Suprapubic skin (tissue), 3 donors: ENCODE measurements at regions not wholly inside any gene's neighbourhood (a gene's known extent, or its start where the extent isn't known, plus 50 kb on each side); places are given as distances from the start of the nearest gene placed in this dataset.

Experiments
- POLR2A ChIP-seq, 2 donors: fragments of 450-650 bp; IDR thresholded peaks; one replicate each; pipeline ENCODE4 v1.6.1; 2017; ENCODE audit warnings: antibody characterized with exemption in 2 of 2, mild to moderate bottlenecking in 2 of 2, moderate library complexity in 2 of 2
- TF ChIP-seq, protein P1 (sequence below), 2 donors: fragments of 200-600 bp in 1 of 2; fragments of 450-650 bp in 1 of 2; sonication (generic) in 1 of 2; IDR thresholded peaks; one replicate each; pipeline ENCODE4 v1.5.1; 2016 to 2019; ENCODE audit warnings: antibody characterized with exemption in 2 of 2, mild to moderate bottlenecking in 1 of 2, moderate library complexity in 1 of 2

- TF ChIP-seq POLR2A (IDR thresholded peaks at IDR 0.05): no peak
- TF ChIP-seq, protein P1, sequence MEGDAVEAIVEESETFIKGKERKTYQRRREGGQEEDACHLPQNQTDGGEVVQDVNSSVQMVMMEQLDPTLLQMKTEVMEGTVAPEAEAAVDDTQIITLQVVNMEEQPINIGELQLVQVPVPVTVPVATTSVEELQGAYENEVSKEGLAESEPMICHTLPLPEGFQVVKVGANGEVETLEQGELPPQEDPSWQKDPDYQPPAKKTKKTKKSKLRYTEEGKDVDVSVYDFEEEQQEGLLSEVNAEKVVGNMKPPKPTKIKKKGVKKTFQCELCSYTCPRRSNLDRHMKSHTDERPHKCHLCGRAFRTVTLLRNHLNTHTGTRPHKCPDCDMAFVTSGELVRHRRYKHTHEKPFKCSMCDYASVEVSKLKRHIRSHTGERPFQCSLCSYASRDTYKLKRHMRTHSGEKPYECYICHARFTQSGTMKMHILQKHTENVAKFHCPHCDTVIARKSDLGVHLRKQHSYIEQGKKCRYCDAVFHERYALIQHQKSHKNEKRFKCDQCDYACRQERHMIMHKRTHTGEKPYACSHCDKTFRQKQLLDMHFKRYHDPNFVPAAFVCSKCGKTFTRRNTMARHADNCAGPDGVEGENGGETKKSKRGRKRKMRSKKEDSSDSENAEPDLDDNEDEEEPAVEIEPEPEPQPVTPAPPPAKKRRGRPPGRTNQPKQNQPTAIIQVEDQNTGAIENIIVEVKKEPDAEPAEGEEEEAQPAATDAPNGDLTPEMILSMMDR (IDR thresholded peaks at IDR 0.05): no peak
These were observed 74.8 kb upstream of the IPO5 start for GRCh38 chr13:97878431-97879375.
